GM12872 (cell line): ENCODE measurements at regions not wholly inside any gene's neighbourhood (a gene's known extent, or its start where the extent isn't known, plus 50 kb on each side); places are given as distances from the start of the nearest gene placed in this dataset.

Source experiments
- CTCF ChIP-seq: IDR thresholded peaks from 3 replicates; pipeline ENCODE4 v1.5.1; 2011; ENCODE audit warnings: low read depth, mild to moderate bottlenecking, low read length, moderate library complexity; ENCODE audit not compliant: insufficient read depth

GRCh38 chr1:114324662-114324965 lies 170.9 kb upstream of the SYT6 start:
- TF ChIP-seq CTCF: no peak

GRCh38 chr1:114323959-114324661 lies 170.4 kb upstream of the SYT6 start:
- TF ChIP-seq CTCF: no peak

GRCh38 chr1:114322734-114323133 lies 169.1 kb upstream of the SYT6 start:
- TF ChIP-seq CTCF: no peak

- no peak for TF ChIP-seq CTCF
Measured at GRCh38 chr1:114322207-114322606, 168.5 kb upstream of the SYT6 start.

GRCh38 chr1:114320586-114320985 lies 166.9 kb upstream of the SYT6 start:
- no peak for TF ChIP-seq CTCF

GRCh38 chr1:114319418-114319817 lies 165.7 kb upstream of the SYT6 start:
- TF ChIP-seq CTCF: no peak

GRCh38 chr1:114318961-114319360 lies 165.3 kb upstream of the SYT6 start:
- TF ChIP-seq CTCF: no peak
